A673 (cell line): ENCODE measurements at regions not wholly inside any gene's neighbourhood (a gene's known extent, or its start where the extent isn't known, plus 50 kb on each side); places are given as distances from the start of the nearest gene placed in this dataset.

Experiments used
- BruUV-seq: library from RNA; stranded (reverse); fragments of 400-500 nt; replicated peaks from 2 replicates; lab custom pipeline; 2021; lab: Mats Ljungman, UMichigan
- CTCF ChIA-PET: fragments of 300-600 bp; sonication (Branson Sonifier 250); formaldehyde crosslinking; loops from one replicate; lab custom pipeline; 2022; ENCODE audit warnings: antibody characterized with exemption; lab: Charles Lee
- POLR2A ChIA-PET: fragments of 300-600 bp; sonication (Branson Sonifier 250); formaldehyde crosslinking; loops from one replicate; lab custom pipeline; 2022; ENCODE audit warnings: antibody characterized with exemption; ENCODE audit not compliant: low non-redundant PET; lab: Charles Lee
- DNase-seq: peaks from one replicate; pipeline ENCODE4 v3.0.0-alpha.2; 2015; ENCODE audit warnings: low spot score
- H3K27ac ChIP-seq: fragments of 200-600 bp; sonication (generic); 2 replicates; pipeline ENCODE4 v1.5.1; 2016; ENCODE audit warnings: mixed run types, low read depth, mild to moderate bottlenecking, mixed read lengths, antibody characterized with exemption, low read length; ENCODE audit not compliant: poor library complexity, severe bottlenecking
- H3K27me3 ChIP-seq: fragments of 200-600 bp; sonication (generic); replicated peaks from 2 replicates; pipeline ENCODE4 v1.6.1; 2017; ENCODE audit warnings: mixed run types, low read depth, mild to moderate bottlenecking, mixed read lengths, antibody characterized with exemption, low read length; ENCODE audit not compliant: insufficient read depth, poor library complexity
- H3K36me3 ChIP-seq: fragments of 200-600 bp; sonication (generic); 2 replicates; pipeline ENCODE4 v1.6.1; 2016; ENCODE audit warnings: mixed run types, mild to moderate bottlenecking, mixed read lengths, antibody characterized with exemption, low read length; ENCODE audit not compliant: insufficient read depth, poor library complexity, severe bottlenecking
- H3K4me1 ChIP-seq: fragments of 200-600 bp; sonication (generic); 2 replicates; pipeline ENCODE4 v1.6.1; 2017; ENCODE audit warnings: mixed run types, mild to moderate bottlenecking, mixed read lengths, antibody characterized with exemption, low read length; ENCODE audit not compliant: insufficient read depth, poor library complexity, severe bottlenecking
- H3K4me3 ChIP-seq: fragments of 200-600 bp; sonication (generic); 2 replicates; pipeline ENCODE4 v1.5.1; 2016; ENCODE audit warnings: low read depth, mixed run types, mild to moderate bottlenecking, mixed read lengths, low read length; ENCODE audit not compliant: poor library complexity, severe bottlenecking
- H3K9me3 ChIP-seq: fragments of 200-600 bp; sonication (generic); 2 replicates; pipeline ENCODE4 v1.6.1; 2016; ENCODE audit warnings: mixed run types, low read depth, mild to moderate bottlenecking, mixed read lengths, antibody characterized with exemption, low read length; ENCODE audit not compliant: poor library complexity, severe bottlenecking
- CTCF ChIP-seq: fragments of 300-800, 200-600 bp; sonication (generic); conservative IDR thresholded peaks from 2 replicates; pipeline ENCODE4 v1.5.1; 2017; ENCODE audit warnings: low read depth, mild to moderate bottlenecking, antibody characterized with exemption, low read length, moderate library complexity, mixed read lengths
- EZH2 ChIP-seq: fragments of 200-600 bp; sonication (generic); IDR thresholded peaks from 2 replicates; pipeline ENCODE4 v1.6.1; 2017; ENCODE audit warnings: borderline replicate concordance, low read depth, mild to moderate bottlenecking, mixed read lengths, antibody characterized with exemption, low read length; ENCODE audit not compliant: poor library complexity, severe bottlenecking
- intact Hi-C: fragments of 100-400 bp; cut with micrococcal nuclease; formaldehyde crosslinking; loops from one replicate; pipeline ENCODE4 v1.10.0; 2022; ENCODE audit not compliant: unreplicated experiment

- no TSS peak for BruUV-seq
- H3K4me1 ChIP-seq = peaks cover 8% of the 10 kb centered on the region
- ChIA-PET CTCF (no interaction called here), POLR2A (interaction anchor here (0.7 kb wide), 1 partner anchor 40 kb away, joined by 4 read pairs; no protein-coding TSS in a partner anchor)
- H3K36me3 ChIP-seq = no peaks in the 10 kb centered on the region
- no peak overlapping the region for H3K4me3 ChIP-seq
- intact Hi-C loops = loop anchor here (5.0 kb wide), 1 partner anchor 115 kb away; no protein-coding TSS in a partner anchor
- no peak overlapping the region for H3K27ac ChIP-seq
- DNase-seq = no peak
- no peaks in the 10 kb centered on the region for H3K27me3 ChIP-seq
- no peaks in the 10 kb centered on the region for H3K9me3 ChIP-seq
- TF ChIP-seq CTCF = no peak
- no peak for TF ChIP-seq EZH2
Measured at GRCh38 chr12:25812295-25812694, 146.2 kb upstream of the RASSF8 start.

- ChIA-PET POLR2A (no interaction called here), CTCF (no interaction called here)
- no TSS peak for BruUV-seq
- intact Hi-C loops = loop anchor here (5.0 kb wide), 1 partner anchor 113 kb away; no protein-coding TSS in a partner anchor
- H3K36me3 ChIP-seq = no peaks in the 10 kb centered on the region
- H3K4me1 ChIP-seq = peaks cover 8% of the 10 kb centered on the region
- H3K27me3 ChIP-seq = no peaks in the 10 kb centered on the region
- no peak for DNase-seq
- TF ChIP-seq EZH2 (no peak), CTCF (no peak)
- no peak overlapping the region for H3K27ac ChIP-seq
- H3K9me3 ChIP-seq = no peaks in the 10 kb centered on the region
- H3K4me3 ChIP-seq = no peak overlapping the region
Measured at GRCh38 chr12:25813843-25814242, 144.6 kb upstream of the RASSF8 start.

GRCh38 chr12:25816637-25817036 is 141.8 kb upstream of the RASSF8 start:
- H3K27me3 ChIP-seq = no peaks in the 10 kb centered on the region
- ChIA-PET POLR2A (no interaction called here), CTCF (no interaction called here)
- TF ChIP-seq CTCF = no peak
- no peak for TF ChIP-seq EZH2
- DNase-seq = no peak
- intact Hi-C loops = no loop called here
- no peaks in the 10 kb centered on the region for H3K9me3 ChIP-seq
- no peak overlapping the region for H3K4me3 ChIP-seq
- no peak overlapping the region for H3K27ac ChIP-seq
- no TSS peak for BruUV-seq
- H3K36me3 ChIP-seq = no peaks in the 10 kb centered on the region
- peaks cover 8% of the 10 kb centered on the region for H3K4me1 ChIP-seq
